WTC11 (cell line): ENCODE measurements at regions not wholly inside any gene's neighbourhood (a gene's known extent, or its start where the extent isn't known, plus 50 kb on each side); places are given as distances from the start of the nearest gene placed in this dataset.

Source experiments
- ATAC-seq: fragments of 200-7000 bp; cut with Tn5 transposase; 2 replicates; pipeline ENCODE4 v1.10.0; 2021; ENCODE audit warnings: mild to moderate bottlenecking, moderate library complexity
- CTCF ChIA-PET: fragments of 300-600 bp; sonication (Branson Sonifier 250); formaldehyde crosslinking; loops from one replicate; lab custom pipeline; 2021; ENCODE audit warnings: antibody characterized with exemption; lab: Charles Lee
- POLR2A ChIA-PET: fragments of 350-600 bp; sonication (Branson Sonifier 250); formaldehyde crosslinking; loops from one replicate; lab custom pipeline; 2021; ENCODE audit warnings: antibody characterized with exemption; lab: Charles Lee
- DNase-seq: peaks from one replicate; pipeline ENCODE4 v3.0.0; 2021; ENCODE audit warnings: low spot score
- H3K27ac Mint-ChIP-seq: 2 replicates; pipeline ENCODE4 v1.8.0; 2021; ENCODE audit warnings: mixed read lengths
- H3K27me3 Mint-ChIP-seq: 2 replicates; pipeline ENCODE4 v1.8.0; 2021; ENCODE audit warnings: low read depth, mild to moderate bottlenecking, moderate library complexity, mixed read lengths
- H3K36me3 Mint-ChIP-seq: 2 replicates; pipeline ENCODE4 v1.8.0; 2021; ENCODE audit warnings: mixed read lengths
- H3K4me1 Mint-ChIP-seq: 2 replicates; pipeline ENCODE4 v1.8.0; 2022; ENCODE audit warnings: mixed read lengths
- H3K4me3 Mint-ChIP-seq: 2 replicates; pipeline ENCODE4 v1.8.0; 2021; ENCODE audit warnings: mild to moderate bottlenecking, moderate library complexity, mixed read lengths
- H3K9me3 Mint-ChIP-seq: 2 replicates; pipeline ENCODE4 v1.8.0; 2021; ENCODE audit warnings: mixed read lengths
- CREM ChIP-seq: sonication (generic); formaldehyde crosslinking; IDR thresholded peaks from 2 replicates; pipeline ENCODE4 v1.8.1; 2022; ENCODE audit warnings: mild to moderate bottlenecking, missing genetic modification reagents, moderate library complexity
- E2F5 ChIP-seq: sonication (generic); formaldehyde crosslinking; IDR thresholded peaks from 2 replicates; pipeline ENCODE4 v1.8.1; 2022; ENCODE audit warnings: mild to moderate bottlenecking, moderate library complexity, missing genetic modification reagents
- FOXK1 ChIP-seq: sonication (generic); formaldehyde crosslinking; IDR thresholded peaks from 2 replicates; pipeline ENCODE4 v1.8.0; 2022; ENCODE audit warnings: mild to moderate bottlenecking, moderate library complexity, missing genetic modification reagents
- IRF1 ChIP-seq: sonication (generic); formaldehyde crosslinking; IDR thresholded peaks from 2 replicates; pipeline ENCODE4 v1.8.0; 2023; ENCODE audit warnings: missing genetic modification reagents
- RORB ChIP-seq: fragments of 250-450 bp; sonication (Bioruptor Pico); IDR thresholded peaks from 2 replicates; pipeline ENCODE4 v1.9.0; 2021; ENCODE audit warnings: mild to moderate bottlenecking
- SMAD4 ChIP-seq: sonication (generic); formaldehyde crosslinking; IDR thresholded peaks from 2 replicates; pipeline ENCODE4 v1.8.0; 2022; ENCODE audit warnings: mild to moderate bottlenecking, missing genetic modification reagents
- ZNF121 ChIP-seq: sonication (generic); formaldehyde crosslinking; IDR thresholded peaks from 2 replicates; pipeline ENCODE4 v1.8.0; 2023; ENCODE audit warnings: missing genetic modification reagents
- ZNF232 ChIP-seq: sonication (generic); formaldehyde crosslinking; IDR thresholded peaks from 2 replicates; pipeline ENCODE4 v1.8.0; 2022; ENCODE audit warnings: mild to moderate bottlenecking, missing genetic modification reagents
- ZNF425 ChIP-seq: fragments of 250-450 bp; sonication (Bioruptor Pico); conservative IDR thresholded peaks from 2 replicates; pipeline ENCODE4 v1.9.0; 2021; ENCODE audit warnings: mild to moderate bottlenecking
- TF ChIP-seq, protein P1 (sequence below): sonication (generic); formaldehyde crosslinking; IDR thresholded peaks from 2 replicates; pipeline ENCODE4 v1.8.0; 2023; ENCODE audit warnings: mild to moderate bottlenecking, missing genetic modification reagents
- TF ChIP-seq, protein P2 (sequence below): sonication (generic); formaldehyde crosslinking; IDR thresholded peaks from 2 replicates; pipeline ENCODE4 v1.8.1; 2023; ENCODE audit warnings: mild to moderate bottlenecking, missing genetic modification reagents, moderate library complexity
- TF ChIP-seq, protein P3 (sequence below): fragments of 250-450 bp; sonication (Bioruptor Pico); IDR thresholded peaks from 2 replicates; pipeline ENCODE4 v1.9.0; 2021; ENCODE audit warnings: mild to moderate bottlenecking, borderline replicate concordance

DNA sequence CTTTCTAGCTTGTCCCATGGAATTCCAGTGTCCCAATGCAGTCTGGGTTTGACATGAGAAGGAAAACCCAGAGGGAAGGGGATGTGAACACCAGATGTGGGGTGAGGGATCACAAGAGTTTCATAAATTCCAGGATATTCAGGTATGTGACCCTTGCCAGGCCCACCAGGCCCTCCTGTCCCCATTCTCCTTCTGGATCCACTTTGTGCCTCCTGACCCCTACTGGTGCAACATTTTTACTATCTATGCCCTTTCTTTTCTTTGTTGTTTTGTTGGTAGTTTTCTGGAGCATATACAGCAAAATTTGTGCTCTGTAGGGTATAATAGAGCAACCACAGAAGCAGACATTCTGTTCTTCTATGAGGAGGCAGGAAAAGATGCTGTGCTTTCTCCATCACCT lies 597.0 kb upstream of the GRAMD2B start:
- ATAC-seq (peak; percentile 50; the same call in 1 of the 2 replicates), DNase-seq (no peak)
- ChIA-PET POLR2A (no interaction called here), CTCF (interaction anchor here (2.4 kb wide), 1 partner anchor 9 kb away, joined by 9 read pairs; no protein-coding TSS in a partner anchor)
- no peaks in the 10 kb centered on the region for H3K4me1 Mint-ChIP-seq
- no peak overlapping the region for H3K27ac Mint-ChIP-seq
- H3K9me3 Mint-ChIP-seq: peaks cover 5% of the 10 kb centered on the region
- no peak overlapping the region for H3K4me3 Mint-ChIP-seq
- H3K27me3 Mint-ChIP-seq: no peaks in the 10 kb centered on the region
- no peaks in the 10 kb centered on the region; the same call in 1 of the 2 replicates for H3K36me3 Mint-ChIP-seq
- TF ChIP-seq IRF1 (CRISPR knock-in tag) (no peak), E2F5 (CRISPR knock-in tag) (no peak), FOXK1 (CRISPR knock-in tag) (no peak)
- TF ChIP-seq, protein P1, sequence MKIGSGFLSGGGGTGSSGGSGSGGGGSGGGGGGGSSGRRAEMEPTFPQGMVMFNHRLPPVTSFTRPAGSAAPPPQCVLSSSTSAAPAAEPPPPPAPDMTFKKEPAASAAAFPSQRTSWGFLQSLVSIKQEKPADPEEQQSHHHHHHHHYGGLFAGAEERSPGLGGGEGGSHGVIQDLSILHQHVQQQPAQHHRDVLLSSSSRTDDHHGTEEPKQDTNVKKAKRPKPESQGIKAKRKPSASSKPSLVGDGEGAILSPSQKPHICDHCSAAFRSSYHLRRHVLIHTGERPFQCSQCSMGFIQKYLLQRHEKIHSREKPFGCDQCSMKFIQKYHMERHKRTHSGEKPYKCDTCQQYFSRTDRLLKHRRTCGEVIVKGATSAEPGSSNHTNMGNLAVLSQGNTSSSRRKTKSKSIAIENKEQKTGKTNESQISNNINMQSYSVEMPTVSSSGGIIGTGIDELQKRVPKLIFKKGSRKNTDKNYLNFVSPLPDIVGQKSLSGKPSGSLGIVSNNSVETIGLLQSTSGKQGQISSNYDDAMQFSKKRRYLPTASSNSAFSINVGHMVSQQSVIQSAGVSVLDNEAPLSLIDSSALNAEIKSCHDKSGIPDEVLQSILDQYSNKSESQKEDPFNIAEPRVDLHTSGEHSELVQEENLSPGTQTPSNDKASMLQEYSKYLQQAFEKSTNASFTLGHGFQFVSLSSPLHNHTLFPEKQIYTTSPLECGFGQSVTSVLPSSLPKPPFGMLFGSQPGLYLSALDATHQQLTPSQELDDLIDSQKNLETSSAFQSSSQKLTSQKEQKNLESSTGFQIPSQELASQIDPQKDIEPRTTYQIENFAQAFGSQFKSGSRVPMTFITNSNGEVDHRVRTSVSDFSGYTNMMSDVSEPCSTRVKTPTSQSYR (CRISPR knock-in tag): no peak
- TF ChIP-seq, protein P2, sequence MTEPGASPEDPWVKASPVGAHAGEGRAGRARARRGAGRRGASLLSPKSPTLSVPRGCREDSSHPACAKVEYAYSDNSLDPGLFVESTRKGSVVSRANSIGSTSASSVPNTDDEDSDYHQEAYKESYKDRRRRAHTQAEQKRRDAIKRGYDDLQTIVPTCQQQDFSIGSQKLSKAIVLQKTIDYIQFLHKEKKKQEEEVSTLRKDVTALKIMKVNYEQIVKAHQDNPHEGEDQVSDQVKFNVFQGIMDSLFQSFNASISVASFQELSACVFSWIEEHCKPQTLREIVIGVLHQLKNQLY (CRISPR knock-in tag): no peak

DNA sequence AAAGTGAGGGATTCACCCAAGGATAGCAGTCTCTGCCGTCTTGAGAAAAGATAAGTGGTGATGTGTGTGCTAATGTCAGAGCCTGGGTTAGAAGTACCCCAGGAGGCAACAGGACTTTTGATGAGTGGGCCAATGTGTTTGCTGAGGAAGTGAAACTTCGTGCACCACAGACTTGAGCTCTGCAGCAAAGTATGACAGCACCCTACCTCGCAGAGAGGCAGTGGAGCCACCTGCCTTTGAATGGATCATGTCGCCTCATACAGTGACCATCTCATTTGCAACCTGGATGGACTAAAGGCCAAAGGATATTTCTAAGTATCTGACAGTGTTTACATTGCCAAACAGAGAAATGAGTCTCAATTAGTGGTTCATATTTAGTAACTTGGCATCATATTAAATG lies 593.9 kb upstream of the GRAMD2B start:
- H3K4me3 Mint-ChIP-seq: no peak overlapping the region
- H3K4me1 Mint-ChIP-seq: peaks cover 7% of the 10 kb centered on the region
- ChIA-PET CTCF (no interaction called here), POLR2A (no interaction called here)
- no peak for ATAC-seq
- peaks cover 10% of the 10 kb centered on the region for H3K9me3 Mint-ChIP-seq
- peaks cover 3% of the 10 kb centered on the region for H3K36me3 Mint-ChIP-seq
- no peak overlapping the region for H3K27ac Mint-ChIP-seq
- TF ChIP-seq ZNF232 (no peak), CREM (CRISPR knock-in tag) (no peak), RORB (CRISPR knock-in tag) (no peak), SMAD4 (CRISPR knock-in tag) (no peak)
- TF ChIP-seq, protein P3, sequence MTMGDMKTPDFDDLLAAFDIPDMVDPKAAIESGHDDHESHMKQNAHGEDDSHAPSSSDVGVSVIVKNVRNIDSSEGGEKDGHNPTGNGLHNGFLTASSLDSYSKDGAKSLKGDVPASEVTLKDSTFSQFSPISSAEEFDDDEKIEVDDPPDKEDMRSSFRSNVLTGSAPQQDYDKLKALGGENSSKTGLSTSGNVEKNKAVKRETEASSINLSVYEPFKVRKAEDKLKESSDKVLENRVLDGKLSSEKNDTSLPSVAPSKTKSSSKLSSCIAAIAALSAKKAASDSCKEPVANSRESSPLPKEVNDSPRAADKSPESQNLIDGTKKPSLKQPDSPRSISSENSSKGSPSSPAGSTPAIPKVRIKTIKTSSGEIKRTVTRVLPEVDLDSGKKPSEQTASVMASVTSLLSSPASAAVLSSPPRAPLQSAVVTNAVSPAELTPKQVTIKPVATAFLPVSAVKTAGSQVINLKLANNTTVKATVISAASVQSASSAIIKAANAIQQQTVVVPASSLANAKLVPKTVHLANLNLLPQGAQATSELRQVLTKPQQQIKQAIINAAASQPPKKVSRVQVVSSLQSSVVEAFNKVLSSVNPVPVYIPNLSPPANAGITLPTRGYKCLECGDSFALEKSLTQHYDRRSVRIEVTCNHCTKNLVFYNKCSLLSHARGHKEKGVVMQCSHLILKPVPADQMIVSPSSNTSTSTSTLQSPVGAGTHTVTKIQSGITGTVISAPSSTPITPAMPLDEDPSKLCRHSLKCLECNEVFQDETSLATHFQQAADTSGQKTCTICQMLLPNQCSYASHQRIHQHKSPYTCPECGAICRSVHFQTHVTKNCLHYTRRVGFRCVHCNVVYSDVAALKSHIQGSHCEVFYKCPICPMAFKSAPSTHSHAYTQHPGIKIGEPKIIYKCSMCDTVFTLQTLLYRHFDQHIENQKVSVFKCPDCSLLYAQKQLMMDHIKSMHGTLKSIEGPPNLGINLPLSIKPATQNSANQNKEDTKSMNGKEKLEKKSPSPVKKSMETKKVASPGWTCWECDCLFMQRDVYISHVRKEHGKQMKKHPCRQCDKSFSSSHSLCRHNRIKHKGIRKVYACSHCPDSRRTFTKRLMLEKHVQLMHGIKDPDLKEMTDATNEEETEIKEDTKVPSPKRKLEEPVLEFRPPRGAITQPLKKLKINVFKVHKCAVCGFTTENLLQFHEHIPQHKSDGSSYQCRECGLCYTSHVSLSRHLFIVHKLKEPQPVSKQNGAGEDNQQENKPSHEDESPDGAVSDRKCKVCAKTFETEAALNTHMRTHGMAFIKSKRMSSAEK (CRISPR knock-in tag): no peak
- no peak for DNase-seq
- H3K27me3 Mint-ChIP-seq: no peaks in the 10 kb centered on the region

- CTCF ChIA-PET: no interaction called here
- POLR2A ChIA-PET: no interaction called here
- H3K4me3 Mint-ChIP-seq: no peak overlapping the region
- ATAC-seq (no peak), DNase-seq (no peak)
- peaks cover 3% of the 10 kb centered on the region for H3K36me3 Mint-ChIP-seq
- H3K9me3 Mint-ChIP-seq: peaks cover 10% of the 10 kb centered on the region
- no peak overlapping the region for H3K27ac Mint-ChIP-seq
- H3K27me3 Mint-ChIP-seq: no peaks in the 10 kb centered on the region
- peaks cover 35% of the 10 kb centered on the region for H3K4me1 Mint-ChIP-seq
- TF ChIP-seq ZNF121 (CRISPR knock-in tag): no peak
- TF ChIP-seq, protein P3 (CRISPR knock-in tag): no peak
- no peak for TF ChIP-seq E2F5 (CRISPR knock-in tag)
- no peak for TF ChIP-seq ZNF425 (CRISPR knock-in tag)
- TF ChIP-seq, protein P2 (CRISPR knock-in tag): no peak
- no peak for TF ChIP-seq CREM (CRISPR knock-in tag)
Measured at GRCh38 chr5:125833398-125833797, 589.8 kb upstream of the GRAMD2B start.
